ENCODE measurements at regions not wholly inside any gene's neighbourhood (a gene's known extent, or its start where the extent isn't known, plus 50 kb on each side); places are given as distances from the start of the nearest gene placed in this dataset.

- TF ChIP-seq CTCF (IDR thresholded peaks at IDR 0.05; ENCODE audit: low read length) = no peak
- TF ChIP-seq EZH2 (IDR thresholded peaks at IDR 0.05; ENCODE audit: borderline replicate concordance, low read length) = no peak
Measured at GRCh38 chr1:72568113-72568512, 285.8 kb upstream of the NEGR1 start.

All from OCI-LY1 (cell line).